GM12875 (cell line): ENCODE measurements at regions not wholly inside any gene's neighbourhood (a gene's known extent, or its start where the extent isn't known, plus 50 kb on each side); places are given as distances from the start of the nearest gene placed in this dataset.

ENCODE experiments used
- H3K4me3 ChIP-seq: one replicate; pipeline ENCODE4 v1.5.1; 2011; ENCODE audit warnings: low read depth, low read length, control low read depth
- CTCF ChIP-seq: IDR thresholded peaks from 2 replicates; pipeline ENCODE4 v1.5.1; 2011; ENCODE audit warnings: low read depth, mild to moderate bottlenecking, control low read depth, inconsistent platforms, low read length, moderate library complexity, borderline replicate concordance; ENCODE audit not compliant: insufficient read depth

GRCh38 chr12:30466093-30466585 is 229.5 kb downstream of the IPO8 start:
- no peak for TF ChIP-seq CTCF
- no peak overlapping the region for H3K4me3 ChIP-seq

DNA sequence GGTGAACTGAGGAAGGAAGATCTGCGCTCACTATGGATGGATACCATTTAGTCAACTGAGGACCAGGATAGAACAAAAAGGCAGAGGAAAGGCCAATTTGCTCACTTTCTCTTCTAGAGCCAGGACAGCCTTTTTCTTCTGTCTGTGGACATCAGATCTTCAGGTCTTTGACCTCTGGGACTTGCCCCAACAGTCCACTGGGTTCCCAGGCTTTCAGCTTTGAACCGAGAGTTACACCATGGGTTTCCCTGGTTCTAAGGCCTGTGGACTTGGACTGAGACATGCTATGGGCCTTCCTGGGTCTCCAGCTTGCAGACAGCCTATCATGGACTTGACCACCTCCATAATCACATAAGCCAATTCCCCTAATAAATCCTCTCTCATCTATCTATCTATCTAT is 232.0 kb downstream of the IPO8 start:
- TF ChIP-seq CTCF = no peak
- no peak overlapping the region for H3K4me3 ChIP-seq

GRCh38 chr12:30462249-30462648 is 233.4 kb downstream of the IPO8 start:
- no peak for TF ChIP-seq CTCF

GRCh38 chr12:30461026-30461615 is 234.5 kb downstream of the IPO8 start:
- no peak for TF ChIP-seq CTCF
- no peak overlapping the region for H3K4me3 ChIP-seq

More at GRCh38 chr12:30462249-30462648, 233.4 kb downstream of the IPO8 start:
- no peak overlapping the region for H3K4me3 ChIP-seq

GRCh38 chr12:30458453-30458852 is 237.2 kb downstream of the IPO8 start:
- TF ChIP-seq CTCF = no peak
- H3K4me3 ChIP-seq = no peak overlapping the region

- no peak overlapping the region for H3K4me3 ChIP-seq
- TF ChIP-seq CTCF = no peak
Measured at GRCh38 chr12:30457621-30458289, 237.9 kb downstream of the IPO8 start.

GRCh38 chr12:30450872-30451271 is 244.8 kb downstream of the IPO8 start:
- no peak overlapping the region for H3K4me3 ChIP-seq
- no peak for TF ChIP-seq CTCF
